ENCODE measurements at regions not wholly inside any gene's neighbourhood (a gene's known extent, or its start where the extent isn't known, plus 50 kb on each side); places are given as distances from the start of the nearest gene placed in this dataset.

GRCh38 chr10:131698986-131699385 lies 201.8 kb upstream of the PPP2R2D start:
- no peak for DNase-seq (ENCODE audit: extremely low read depth in 1 of 2, low read depth in 1 of 2)

GRCh38 chr10:131700032-131700431 lies 200.8 kb upstream of the PPP2R2D start:
- DNase-seq (ENCODE audit: extremely low read depth in 1 of 2, low read depth in 1 of 2): no peak

GRCh38 chr10:131700506-131700905 lies 200.3 kb upstream of the PPP2R2D start:
- DNase-seq (ENCODE audit: extremely low read depth in 1 of 2, low read depth in 1 of 2): no peak

GRCh38 chr10:131701131-131701947 lies 199.5 kb upstream of the PPP2R2D start:
- DNase-seq (ENCODE audit: extremely low read depth in 1 of 2, low read depth in 1 of 2): no peak

- no peak for DNase-seq (ENCODE audit: extremely low read depth in 1 of 2, low read depth in 1 of 2)
Measured at GRCh38 chr10:131702531-131703356, 198.1 kb upstream of the PPP2R2D start.

GRCh38 chr10:131703541-131703940 lies 197.3 kb upstream of the PPP2R2D start:
- no peak for DNase-seq (ENCODE audit: extremely low read depth in 1 of 2, low read depth in 1 of 2)

GRCh38 chr10:131703941-131704340 lies 196.9 kb upstream of the PPP2R2D start:
- DNase-seq (ENCODE audit: extremely low read depth in 1 of 2, low read depth in 1 of 2): no peak

- no peak for DNase-seq (ENCODE audit: extremely low read depth in 1 of 2, low read depth in 1 of 2)
Measured at GRCh38 chr10:131706476-131706875, 194.3 kb upstream of the PPP2R2D start.

- no peak for DNase-seq (ENCODE audit: extremely low read depth in 1 of 2, low read depth in 1 of 2)
Measured at GRCh38 chr10:131706952-131707351, 193.9 kb upstream of the PPP2R2D start.

- no peak for DNase-seq (ENCODE audit: extremely low read depth in 1 of 2, low read depth in 1 of 2)
Measured at GRCh38 chr10:131708225-131708880, 192.5 kb upstream of the PPP2R2D start.

- DNase-seq (ENCODE audit: extremely low read depth in 1 of 2, low read depth in 1 of 2): no peak
Measured at GRCh38 chr10:131710142-131710861, 190.5 kb upstream of the PPP2R2D start.

GRCh38 chr10:131722121-131722520 lies 178.7 kb upstream of the PPP2R2D start:
- no peak for DNase-seq (ENCODE audit: extremely low read depth in 1 of 2, low read depth in 1 of 2)

- DNase-seq (ENCODE audit: extremely low read depth in 1 of 2, low read depth in 1 of 2): no peak
Measured at GRCh38 chr10:131722525-131723264, 178.1 kb upstream of the PPP2R2D start.

- no peak for DNase-seq (ENCODE audit: extremely low read depth in 1 of 2, low read depth in 1 of 2)
Measured at GRCh38 chr10:131723297-131724168, 177.3 kb upstream of the PPP2R2D start.

- DNase-seq (ENCODE audit: extremely low read depth in 1 of 2, low read depth in 1 of 2): no peak
Measured at GRCh38 chr10:131724169-131724545, 176.7 kb upstream of the PPP2R2D start.

GRCh38 chr10:131724891-131725580 lies 175.8 kb upstream of the PPP2R2D start:
- DNase-seq (ENCODE audit: extremely low read depth in 1 of 2, low read depth in 1 of 2): no peak

GRCh38 chr10:131725581-131726069 lies 175.2 kb upstream of the PPP2R2D start:
- DNase-seq (ENCODE audit: extremely low read depth in 1 of 2, low read depth in 1 of 2): no peak

GRCh38 chr10:131726076-131726880 lies 174.5 kb upstream of the PPP2R2D start:
- DNase-seq (ENCODE audit: extremely low read depth in 1 of 2, low read depth in 1 of 2): no peak

All from activated CD8-positive, alpha-beta memory T cell treated with anti-CD3 and anti-CD28 coated beads for 1 hour (primary cell).